Heart left ventricle (tissue), 13 donors: ENCODE measurements at regions not wholly inside any gene's neighbourhood (a gene's known extent, or its start where the extent isn't known, plus 50 kb on each side); places are given as distances from the start of the nearest gene placed in this dataset.

Experiments used
- POLR2A ChIP-seq, 2 donors: fragments of 450-650 bp; IDR thresholded peaks; one replicate each; pipeline ENCODE4 v1.6.1; 2017; ENCODE audit warnings: antibody characterized with exemption in 2 of 2, mild to moderate bottlenecking in 2 of 2, moderate library complexity in 2 of 2
- TF ChIP-seq, protein P1 (sequence below), 12 donors: fragments of 200-600 bp; sonication (generic) in 4 of 12; IDR thresholded peaks; one replicate each; pipeline versions ENCODE4 v1.5.0 to v1.8.0; 2018 to 2022; ENCODE audit warnings: antibody characterized with exemption in 12 of 12, mild to moderate bottlenecking in 5 of 12
- donor health status: ischemic (EF 13 %, LVEDD 7.1; RV severe dilation, severe dysfunction).
- donor health status: DM: no; HTN: yes; CAD: no.
- donor health status: DM: no; HTN: no; CAD: no.
- donor health status: ischemic (EF 25% LVEDD 6.9; RV normal size, moderate dysfunction).
- donor health status: ischemic (EF 25% LVEDD 5.7; RV mildly dilated, moderate dysfunction).
- donor health status: ischemic (EF 35%, LVEDD 5.7; RV mildly dilated, moderate dysfunction).
- donor health status: nonischemic (EF 11% LVEDD 7.7; RV severe dilation, severe dysfunction).
- donor health status: DM: yes; HTN: yes; CAD: no.
- donor health status: PGD.
- donor health status: ischemic (EF 29% LVEDD 5.4; RV normal size, mild dysfunction).
- donor health status: nonischemic (EF 23%, LVEDD 6.1; RV moderate dilation, normal function).

- TF ChIP-seq, protein P1, sequence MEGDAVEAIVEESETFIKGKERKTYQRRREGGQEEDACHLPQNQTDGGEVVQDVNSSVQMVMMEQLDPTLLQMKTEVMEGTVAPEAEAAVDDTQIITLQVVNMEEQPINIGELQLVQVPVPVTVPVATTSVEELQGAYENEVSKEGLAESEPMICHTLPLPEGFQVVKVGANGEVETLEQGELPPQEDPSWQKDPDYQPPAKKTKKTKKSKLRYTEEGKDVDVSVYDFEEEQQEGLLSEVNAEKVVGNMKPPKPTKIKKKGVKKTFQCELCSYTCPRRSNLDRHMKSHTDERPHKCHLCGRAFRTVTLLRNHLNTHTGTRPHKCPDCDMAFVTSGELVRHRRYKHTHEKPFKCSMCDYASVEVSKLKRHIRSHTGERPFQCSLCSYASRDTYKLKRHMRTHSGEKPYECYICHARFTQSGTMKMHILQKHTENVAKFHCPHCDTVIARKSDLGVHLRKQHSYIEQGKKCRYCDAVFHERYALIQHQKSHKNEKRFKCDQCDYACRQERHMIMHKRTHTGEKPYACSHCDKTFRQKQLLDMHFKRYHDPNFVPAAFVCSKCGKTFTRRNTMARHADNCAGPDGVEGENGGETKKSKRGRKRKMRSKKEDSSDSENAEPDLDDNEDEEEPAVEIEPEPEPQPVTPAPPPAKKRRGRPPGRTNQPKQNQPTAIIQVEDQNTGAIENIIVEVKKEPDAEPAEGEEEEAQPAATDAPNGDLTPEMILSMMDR (IDR thresholded peaks at IDR 0.05), result no peak
- no peak for TF ChIP-seq POLR2A (IDR thresholded peaks at IDR 0.05)
These were observed 1141.4 kb downstream of the TBL1XR1 start for GRCh38 chr3:176055836-176056235.
